ENCODE measurements at regions not wholly inside any gene's neighbourhood (a gene's known extent, or its start where the extent isn't known, plus 50 kb on each side); places are given as distances from the start of the nearest gene placed in this dataset.
"Not testable (repeated sequence)": the region's sequence is repeated elsewhere in the genome, so short reads cannot be mapped to it uniquely, and the experiment has no call there.

GRCh38 chr11:37370817-37371216 lies 772.8 kb upstream of the RAG2 start:
- DNase-seq, result no peak

DNA sequence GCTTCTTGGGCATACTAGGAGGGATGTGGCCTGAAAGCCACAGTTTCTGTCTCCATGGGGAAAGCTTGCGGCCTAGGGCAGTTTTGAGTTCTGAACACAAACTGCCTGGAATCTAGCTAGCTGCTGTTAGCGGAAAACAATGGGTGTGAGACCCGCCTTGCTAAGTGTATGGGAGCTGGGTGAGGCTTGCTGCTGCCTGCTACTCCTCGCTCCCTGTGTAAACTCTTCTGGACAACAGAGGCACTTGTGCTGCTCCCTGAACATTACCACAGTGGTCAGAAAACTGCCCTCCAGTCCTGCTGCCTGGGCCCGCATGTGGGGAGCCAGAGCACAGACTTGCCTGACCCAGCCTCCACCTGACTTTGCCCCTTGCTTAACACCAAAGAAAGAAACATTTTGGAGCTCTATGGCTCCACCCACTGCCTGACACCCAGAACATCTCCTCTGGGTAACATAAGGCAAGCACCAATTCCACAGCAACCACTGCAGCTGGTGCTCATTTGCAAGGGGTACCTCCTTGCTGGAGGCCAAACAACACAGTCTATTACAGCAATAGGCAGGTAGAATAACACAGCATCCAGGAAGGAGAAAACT lies 766.3 kb upstream of the RAG2 start:
- DNase-seq, result no peak

DNA sequence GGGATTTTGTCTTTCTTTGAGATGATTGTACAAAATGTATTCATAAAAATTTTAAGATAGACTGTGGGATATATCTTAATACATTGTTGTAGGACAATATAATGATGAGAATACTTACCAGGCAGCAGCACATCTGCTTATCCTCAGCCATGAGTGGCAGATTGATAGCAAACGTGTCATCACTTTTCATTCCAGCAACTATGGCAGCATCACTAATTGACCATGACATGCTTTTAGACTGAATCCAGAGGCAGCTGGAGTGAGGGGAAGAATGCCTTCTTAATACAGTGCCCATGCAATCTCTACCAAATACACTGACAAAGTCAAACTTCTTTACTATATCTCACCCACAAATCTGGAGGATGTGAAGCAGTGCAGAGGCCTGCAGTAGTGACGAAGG lies 755.2 kb upstream of the RAG2 start:
- DNase-seq, result no peak

- DNase-seq, result no peak
Measured at GRCh38 chr11:37352485-37352884, 754.4 kb upstream of the RAG2 start.

- DNase-seq, result no peak
Measured at GRCh38 chr11:37343290-37343689, 745.3 kb upstream of the RAG2 start.

GRCh38 chr11:37336401-37336800 lies 738.4 kb upstream of the RAG2 start:
- DNase-seq, result no peak

DNA sequence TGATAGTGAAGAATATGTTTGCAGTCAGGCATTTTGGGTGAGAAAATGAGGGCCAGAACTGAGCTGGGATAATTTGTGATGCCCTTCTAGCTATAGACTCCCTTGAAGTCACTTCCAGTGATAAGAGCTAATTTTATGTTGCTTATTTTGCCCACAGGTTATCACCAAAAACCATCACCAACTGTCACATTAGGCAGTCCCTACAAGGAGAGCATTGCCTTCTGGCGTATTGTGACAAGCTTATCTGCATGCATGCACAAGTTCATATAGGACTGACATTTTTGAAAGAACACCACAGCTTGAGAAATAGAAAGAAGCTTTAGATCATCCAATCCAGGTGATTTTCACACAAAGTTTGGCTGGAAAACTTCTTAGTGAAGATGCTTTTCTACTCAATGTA lies 735.3 kb upstream of the RAG2 start:
- DNase-seq, result no peak

DNA sequence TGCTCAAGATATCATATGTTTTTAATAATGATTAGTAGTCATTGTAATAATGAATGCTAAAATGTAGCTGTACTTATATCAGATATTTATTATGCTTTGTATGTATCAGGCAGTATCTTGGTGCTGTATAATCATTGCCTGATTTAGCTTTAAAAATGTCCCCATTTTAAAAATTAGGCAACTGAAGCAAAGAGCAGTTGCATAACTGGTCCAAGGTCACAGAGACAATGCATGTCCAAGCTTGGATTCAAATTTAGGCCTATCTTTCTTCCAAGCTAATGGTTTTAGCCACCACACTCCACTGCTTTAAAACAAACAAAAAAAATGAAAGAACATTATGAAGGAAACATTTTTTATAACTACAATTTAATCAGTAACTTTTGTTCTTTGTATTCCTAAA lies 725.8 kb upstream of the RAG2 start:
- DNase-seq, result no peak

GRCh38 chr11:37322333-37323194 lies 724.5 kb upstream of the RAG2 start:
- no peak for DNase-seq

GRCh38 chr11:37320921-37321320 lies 722.9 kb upstream of the RAG2 start:
- DNase-seq, result no peak

DNA sequence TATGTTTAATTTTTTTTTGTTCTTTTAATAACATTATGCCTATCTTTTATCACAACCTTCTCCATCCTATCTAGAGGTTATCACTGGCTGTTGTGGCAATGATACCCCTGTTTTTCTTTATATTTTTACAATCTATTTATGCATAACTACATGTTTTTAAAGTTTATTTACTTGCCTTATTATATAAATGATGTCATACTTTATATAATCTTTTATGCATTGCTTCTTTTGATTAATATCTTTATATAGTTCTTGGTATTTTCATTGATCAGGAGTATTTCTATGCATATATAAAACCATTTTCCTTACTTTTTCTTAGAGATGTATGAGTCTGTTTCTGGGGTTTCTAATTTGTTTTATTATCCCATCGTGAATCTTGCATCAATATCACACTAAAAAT lies 719.8 kb upstream of the RAG2 start:
- no peak for DNase-seq

DNA sequence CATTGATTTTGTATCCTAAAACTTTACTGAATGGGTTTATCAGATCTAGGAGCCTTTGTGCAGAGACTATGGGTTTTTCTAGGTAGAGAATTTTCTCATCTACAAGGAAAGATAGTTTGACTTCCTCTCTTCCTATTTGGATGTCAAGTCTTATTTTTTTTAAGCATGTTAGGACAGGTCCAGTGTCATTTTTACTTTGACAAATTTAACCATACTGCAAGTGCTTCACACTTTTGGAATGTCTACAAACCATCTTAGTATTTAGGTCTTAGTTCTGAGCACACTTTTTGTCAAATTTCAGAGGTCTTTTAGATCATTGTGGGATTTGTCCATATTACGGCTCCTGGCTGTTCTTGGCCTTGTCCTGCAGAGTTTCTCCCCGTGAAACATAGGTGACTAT lies 715.2 kb upstream of the RAG2 start:
- DNase-seq, result no peak

DNA sequence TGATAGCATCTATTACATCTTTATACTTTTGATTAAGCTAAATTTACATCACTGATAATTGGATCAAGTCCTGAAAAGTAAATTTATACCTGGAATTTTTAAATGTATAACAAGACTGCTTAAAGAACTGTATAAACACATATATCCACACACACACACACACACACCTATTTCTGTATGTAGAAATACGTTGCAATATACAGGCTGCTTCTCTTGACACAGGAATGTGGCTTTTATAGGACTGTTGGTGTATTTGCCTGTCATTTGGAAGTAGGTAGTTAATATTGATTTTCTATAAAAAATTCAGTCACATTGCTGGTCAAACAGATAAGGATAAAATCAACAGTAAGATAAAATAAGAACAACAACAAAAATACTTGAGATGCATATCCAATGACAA lies 708.5 kb upstream of the RAG2 start:
- DNase-seq, result no peak

- not testable (repeated sequence) for DNase-seq
Measured at GRCh38 chr11:37301405-37301804, 703.4 kb upstream of the RAG2 start.

DNA sequence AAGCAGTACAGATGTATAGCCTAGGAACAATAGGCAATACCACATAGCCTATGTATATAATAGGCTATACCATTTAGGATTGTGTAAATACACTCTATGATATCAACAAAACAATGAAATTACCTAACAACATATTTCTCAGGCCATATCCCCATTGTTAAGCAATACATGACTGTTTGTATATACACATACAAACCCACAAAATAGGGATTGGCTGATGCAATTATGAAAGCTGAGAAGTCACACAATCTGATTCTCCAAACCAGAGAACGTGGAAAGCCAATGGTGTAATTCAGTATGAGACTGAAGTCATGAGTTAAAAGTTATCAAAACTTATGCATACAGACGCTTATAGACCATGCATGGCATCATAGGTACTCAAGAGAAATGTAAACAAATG lies 700.1 kb upstream of the RAG2 start:
- no peak for DNase-seq

DNA sequence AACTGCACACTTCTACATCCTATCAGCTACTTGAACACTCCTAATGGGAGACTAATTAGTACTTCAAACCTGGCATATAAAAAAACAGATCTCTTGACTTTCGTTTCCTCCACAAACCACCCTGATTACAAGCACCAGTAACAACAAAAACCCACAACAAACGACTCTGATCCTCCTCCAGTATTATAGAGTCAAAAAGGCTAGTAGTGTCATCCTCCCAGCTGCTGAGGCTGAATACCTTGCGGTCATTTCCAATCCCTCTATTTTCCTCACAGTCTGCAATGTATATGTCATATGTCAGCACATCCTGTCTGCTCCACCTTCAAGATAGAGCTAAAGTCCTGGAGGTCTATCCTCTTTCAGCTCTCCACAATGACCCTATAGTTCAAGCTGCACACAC lies 688.9 kb upstream of the RAG2 start:
- DNase-seq, result no peak

- DNase-seq, result no peak
Measured at GRCh38 chr11:37282367-37282766, 684.3 kb upstream of the RAG2 start.

- DNase-seq, result no peak
Measured at GRCh38 chr11:37280200-37280599, 682.2 kb upstream of the RAG2 start.

DNA sequence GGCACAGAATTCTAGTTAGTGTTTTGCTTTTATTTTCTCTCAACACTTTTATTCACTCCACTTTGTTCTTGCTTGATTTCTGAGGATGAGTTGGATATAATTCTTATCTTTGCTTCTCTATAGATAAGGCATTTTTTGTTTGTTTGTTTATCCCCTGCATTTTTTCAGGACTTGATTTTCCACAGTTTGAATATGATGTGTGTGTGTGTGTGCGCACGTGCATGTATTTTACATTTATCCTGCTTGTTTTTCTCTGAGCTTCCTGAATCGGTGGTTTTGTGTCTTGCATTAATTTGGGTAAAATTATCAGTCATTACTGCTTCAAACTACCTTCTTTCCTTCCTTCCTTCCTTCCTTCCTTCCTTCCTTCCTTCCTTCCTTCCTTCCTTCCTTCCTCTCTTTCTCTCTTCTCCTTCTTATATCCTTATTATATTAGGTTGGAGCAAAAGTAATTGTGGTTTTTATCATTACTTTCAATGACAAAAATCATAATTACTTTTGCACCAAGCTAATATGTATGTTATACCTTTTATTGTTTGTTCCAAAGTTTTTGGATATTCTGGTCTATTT lies 679.9 kb upstream of the RAG2 start:
- no peak for DNase-seq

DNA sequence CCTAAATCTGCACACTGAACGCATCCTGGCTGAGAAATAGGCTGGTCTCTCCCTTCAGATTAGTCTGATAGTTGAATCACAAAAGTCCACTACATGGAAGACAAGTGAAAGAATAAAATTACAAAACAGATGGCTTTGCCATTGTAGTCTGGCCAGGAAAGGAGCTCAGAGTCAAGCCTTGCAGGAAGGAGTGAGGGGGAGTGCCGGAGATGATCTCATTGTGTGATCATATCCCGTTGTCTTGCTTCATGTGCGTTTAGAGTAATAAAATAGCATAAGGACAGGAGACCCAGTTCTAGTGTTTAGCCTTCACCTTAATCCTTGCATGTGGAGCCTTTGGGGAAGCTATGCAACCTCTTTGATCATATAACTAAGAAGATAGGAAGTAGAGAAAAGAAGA lies 666.7 kb upstream of the RAG2 start:
- no peak for DNase-seq

DNA sequence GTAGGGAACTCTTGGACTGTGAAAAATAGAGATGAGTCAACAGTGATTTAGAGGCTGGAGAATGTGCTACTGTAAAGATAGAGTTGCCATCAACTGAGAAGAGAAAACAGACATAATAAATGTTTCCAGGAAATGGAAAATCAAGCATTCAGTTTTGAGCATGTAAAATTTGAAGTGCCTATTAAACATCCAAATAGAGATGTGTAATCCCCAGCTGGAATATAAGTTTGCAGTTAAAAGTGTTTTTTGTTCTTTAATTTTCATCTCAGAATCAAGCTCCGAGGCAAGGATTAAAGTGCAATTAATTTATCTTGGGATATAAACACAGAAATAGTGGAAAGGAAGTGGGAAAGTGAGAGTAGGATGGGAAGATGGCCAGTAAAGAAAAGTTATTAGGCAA lies 666.0 kb upstream of the RAG2 start:
- no peak for DNase-seq

DNA sequence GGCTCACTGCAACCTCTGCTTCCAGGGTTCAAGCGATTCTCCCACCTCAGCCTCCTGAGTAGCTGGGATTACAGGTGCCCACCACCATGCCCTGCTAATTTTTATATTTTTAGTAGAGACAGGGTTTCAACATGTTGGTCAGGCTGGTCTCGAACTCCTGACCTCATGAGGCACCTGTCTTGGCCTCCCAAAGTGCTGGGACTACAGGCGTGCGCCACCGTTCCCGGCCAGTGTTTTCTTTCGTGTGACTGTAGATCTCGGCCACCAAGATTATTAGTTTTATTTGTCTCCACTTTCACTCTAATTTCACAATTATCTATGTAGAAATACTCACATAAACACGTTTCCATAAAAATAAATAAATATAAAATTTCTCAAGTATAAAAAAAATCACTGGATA lies 665.4 kb upstream of the RAG2 start:
- DNase-seq, result not testable (repeated sequence)

DNA sequence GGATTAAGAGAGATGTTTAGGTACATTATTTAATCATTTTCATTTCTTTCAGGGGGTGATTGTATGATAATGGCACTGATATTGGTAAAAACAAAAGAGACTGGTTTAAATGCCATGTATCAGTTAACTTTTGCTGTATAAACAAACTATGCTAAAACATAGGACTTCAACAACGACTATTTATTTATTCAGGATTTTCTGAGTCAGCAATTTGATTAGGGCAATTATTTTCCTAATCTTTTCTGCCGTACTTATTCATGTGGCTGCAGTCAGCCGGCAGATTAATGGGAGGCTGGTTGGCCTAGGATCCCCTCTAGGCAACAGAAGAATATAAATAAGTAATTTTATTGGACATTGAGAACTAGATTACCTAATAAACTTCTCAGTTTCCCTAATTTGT lies 661.7 kb upstream of the RAG2 start:
- no peak for DNase-seq

DNA sequence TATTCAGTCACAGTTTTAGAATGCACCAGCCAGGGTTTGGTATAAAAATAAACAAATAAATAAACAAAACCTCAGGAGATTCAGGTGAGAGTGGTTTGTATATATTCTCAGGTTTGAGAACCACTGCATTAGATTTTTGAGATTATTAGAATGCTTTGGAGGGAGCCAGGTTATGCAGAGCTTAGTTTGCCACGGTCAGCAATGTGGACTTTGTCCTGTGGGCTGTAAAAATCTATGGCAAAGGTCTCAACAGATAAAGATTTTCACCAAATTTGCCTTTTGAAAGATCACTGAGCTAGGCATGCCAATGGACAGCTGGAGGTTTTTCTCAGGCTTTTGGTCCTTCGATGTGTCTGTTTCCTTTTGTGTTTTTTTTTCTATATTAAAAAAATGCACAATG lies 650.1 kb upstream of the RAG2 start:
- DNase-seq, result no peak

DNA sequence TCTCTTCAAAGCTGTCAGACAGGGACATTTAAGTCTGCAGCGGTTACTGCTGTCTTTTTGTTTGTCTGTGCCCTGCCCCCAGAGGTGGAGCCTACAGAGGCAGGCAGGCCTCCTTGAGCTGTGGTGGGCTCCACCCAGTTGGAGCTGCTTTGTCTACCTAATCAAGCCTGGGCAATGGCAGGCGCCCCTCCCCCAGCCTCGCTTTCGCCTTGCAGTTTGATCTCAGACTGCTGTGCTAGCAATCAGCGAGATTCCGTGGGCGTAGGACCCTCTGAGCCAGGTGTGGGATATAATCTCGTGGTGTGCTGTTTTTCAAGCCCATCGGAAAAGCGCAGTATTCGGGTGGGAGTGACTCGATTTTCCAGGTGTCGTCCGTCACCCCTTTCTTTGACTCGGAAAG lies 648.1 kb upstream of the RAG2 start:
- DNase-seq, result not testable (repeated sequence)

All from NCI-H1694 (cell line).